GM12892 (cell line): ENCODE measurements at regions not wholly inside any gene's neighbourhood (a gene's known extent, or its start where the extent isn't known, plus 50 kb on each side); places are given as distances from the start of the nearest gene placed in this dataset.

Experiments
- DNase-seq: peaks from one replicate; pipeline ENCODE4 v3.0.0; 2011; ENCODE audit not compliant: insufficient read length
- FAIRE-seq: peaks from 2 replicates; lab custom pipeline; 2011; peaks lifted over from hg19 to GRCh38; lab: Jason Lieb, UNC
- POLR2A ChIP-seq: IDR thresholded peaks from 2 replicates; pipeline ENCODE4 v1.6.1; 2011; ENCODE audit warnings: low read depth, low read length, control low read depth
- POLR2AphosphoS5 ChIP-seq: IDR thresholded peaks from 2 replicates; pipeline ENCODE4 v1.6.1; 2011; ENCODE audit warnings: low read depth, low read length, control low read depth
- TAF1 ChIP-seq: IDR thresholded peaks from 2 replicates; pipeline ENCODE4 v1.6.1; 2011; ENCODE audit warnings: low read depth, mild to moderate bottlenecking, control low read depth, low read length, borderline replicate concordance

- TF ChIP-seq POLR2A: no peak
- FAIRE-seq: no peak
- DNase-seq: no peak
Measured at GRCh38 chr13:63699948-63700347, 2284.3 kb upstream of the PCDH20 start.

GRCh38 chr13:63696055-63696454, 2280.4 kb upstream of the PCDH20 start:
- DNase-seq (no peak), FAIRE-seq (no peak)
- TF ChIP-seq POLR2AphosphoS5 (no peak), TAF1 (no peak), POLR2A (no peak)

DNA sequence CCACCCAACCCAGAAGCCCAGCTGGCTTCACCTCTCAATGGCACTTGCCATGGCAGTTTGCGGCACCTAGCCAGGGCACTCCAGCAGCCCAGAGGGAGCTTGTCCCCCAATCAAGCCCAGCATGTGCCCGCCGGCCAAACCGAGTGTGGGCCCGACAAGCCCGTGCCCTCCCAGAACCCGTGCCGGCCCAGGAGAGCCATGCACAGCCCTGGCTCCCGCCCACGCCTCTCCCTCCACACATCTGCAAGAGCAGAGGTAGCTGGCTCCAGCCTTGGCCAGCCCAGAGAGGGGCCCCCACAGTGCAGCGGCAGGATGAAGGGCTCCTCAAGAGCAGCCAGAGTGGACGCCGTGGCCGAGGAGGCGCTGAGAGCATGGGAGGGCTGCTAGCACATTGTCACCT, 2278.0 kb upstream of the PCDH20 start:
- TF ChIP-seq POLR2AphosphoS5: no peak
- no peak for TF ChIP-seq POLR2A
- no peak for TF ChIP-seq TAF1
- no peak for DNase-seq
- no peak for FAIRE-seq

GRCh38 chr13:63691474-63691873, 2275.8 kb upstream of the PCDH20 start:
- DNase-seq (no peak), FAIRE-seq (no peak)
- TF ChIP-seq TAF1 (no peak), POLR2A (no peak), POLR2AphosphoS5 (no peak)

- no peak for DNase-seq
- no peak for FAIRE-seq
- no peak for TF ChIP-seq TAF1
- no peak for TF ChIP-seq POLR2A
Measured at GRCh38 chr13:63690672-63691071, 2275.0 kb upstream of the PCDH20 start.

DNA sequence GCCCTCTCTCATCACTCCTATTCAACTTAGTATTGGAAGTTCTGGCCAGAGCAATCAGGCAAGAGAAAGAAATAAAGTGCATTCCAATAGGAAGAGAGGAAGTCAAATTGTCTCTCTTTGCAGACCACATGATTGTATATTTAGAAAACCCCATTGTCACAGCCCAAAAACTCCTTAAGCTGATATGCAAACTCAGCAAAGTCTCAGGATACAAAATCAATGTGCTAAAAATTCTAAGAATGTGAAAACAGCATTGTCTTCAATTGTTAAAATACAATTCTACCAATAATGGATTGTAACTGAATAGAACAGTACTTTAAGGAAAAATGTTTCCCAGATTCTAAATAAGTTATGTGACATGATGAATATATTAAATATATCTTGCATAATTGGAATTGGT, 2269.2 kb upstream of the PCDH20 start:
- FAIRE-seq: no peak
- TF ChIP-seq TAF1 (no peak), POLR2AphosphoS5 (no peak), POLR2A (no peak)
- DNase-seq: no peak

- FAIRE-seq: no peak
- no peak for DNase-seq
- TF ChIP-seq TAF1 (no peak), POLR2A (no peak)
Measured at GRCh38 chr13:63680704-63681103, 2265.1 kb upstream of the PCDH20 start.

GRCh38 chr13:63671296-63671695, 2255.6 kb upstream of the PCDH20 start:
- DNase-seq: no peak
- no peak for FAIRE-seq
- no peak for TF ChIP-seq POLR2A
- TF ChIP-seq TAF1: no peak
- no peak for TF ChIP-seq POLR2AphosphoS5

GRCh38 chr13:63651394-63651793, 2235.7 kb upstream of the PCDH20 start:
- DNase-seq (no peak), FAIRE-seq (no peak)
- TF ChIP-seq POLR2AphosphoS5 (no peak), POLR2A (no peak), TAF1 (no peak)

GRCh38 chr13:63643543-63643942, 2227.9 kb upstream of the PCDH20 start:
- FAIRE-seq (no peak), DNase-seq (no peak)
- TF ChIP-seq POLR2A (no peak), POLR2AphosphoS5 (no peak), TAF1 (no peak)

GRCh38 chr13:63636316-63636993, 2220.8 kb upstream of the PCDH20 start:
- DNase-seq (no peak), FAIRE-seq (no peak)
- no peak for TF ChIP-seq POLR2A
- no peak for TF ChIP-seq TAF1
- TF ChIP-seq POLR2AphosphoS5: no peak

DNA sequence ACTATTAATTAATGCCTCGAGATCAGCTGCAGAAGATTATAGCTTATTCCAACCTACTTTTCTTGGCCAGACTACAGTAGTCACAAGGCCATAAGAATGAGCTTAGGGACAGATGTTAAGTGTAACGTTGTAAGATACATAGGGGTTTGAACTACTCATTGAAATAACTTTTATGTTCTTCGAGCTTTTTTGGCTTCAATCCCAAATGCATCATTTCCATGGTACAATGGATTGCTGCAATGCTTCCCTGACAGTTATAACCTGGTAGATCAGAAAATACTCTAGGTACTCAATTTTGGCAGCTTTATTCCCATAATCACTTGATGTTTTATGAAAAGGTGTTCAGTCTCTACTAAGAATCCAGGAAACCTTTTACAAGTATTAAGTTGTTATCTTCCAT, 2216.7 kb upstream of the PCDH20 start:
- TF ChIP-seq POLR2A (no peak), POLR2AphosphoS5 (no peak), TAF1 (no peak)
- FAIRE-seq (no peak), DNase-seq (no peak)

GRCh38 chr13:63631006-63631405, 2215.4 kb upstream of the PCDH20 start:
- TF ChIP-seq POLR2AphosphoS5: no peak
- TF ChIP-seq POLR2A: no peak
- DNase-seq (no peak), FAIRE-seq (no peak)
